DMS53 treated with DMSO at 0.1 percent for 48 hours (cell line): ENCODE measurements at regions not wholly inside any gene's neighbourhood (a gene's known extent, or its start where the extent isn't known, plus 50 kb on each side); places are given as distances from the start of the nearest gene placed in this dataset.
A peak's percentile ranks its signal among the peaks of the same experiment; 100 is the strongest.

ENCODE experiments used
- DNase-seq: peaks from one replicate; lab custom pipeline; 2025; ENCODE audit not compliant: unreplicated experiment; lab: John Stamatoyannopoulos, UW

GRCh38 chr4:177105536-177105935 lies 204.1 kb upstream of the NEIL3 start:
- no peak for DNase-seq

- DNase-seq: no peak
These were observed 202.3 kb upstream of the NEIL3 start for GRCh38 chr4:177107288-177107921.

GRCh38 chr4:177108708-177109107 lies 201.0 kb upstream of the NEIL3 start:
- no peak for DNase-seq

GRCh38 chr4:177109769-177110168 lies 199.9 kb upstream of the NEIL3 start:
- no peak for DNase-seq

- DNase-seq: no peak
These were observed 193.5 kb upstream of the NEIL3 start for GRCh38 chr4:177116161-177116560.

- no peak for DNase-seq
These were observed 192.4 kb upstream of the NEIL3 start for GRCh38 chr4:177117256-177117655.

GRCh38 chr4:177118596-177118995 lies 191.1 kb upstream of the NEIL3 start:
- DNase-seq: no peak

- DNase-seq: no peak
These were observed 190.6 kb upstream of the NEIL3 start for GRCh38 chr4:177119021-177119471.

GRCh38 chr4:177119691-177120090 lies 190.0 kb upstream of the NEIL3 start:
- no peak for DNase-seq

- no peak for DNase-seq
These were observed 185.9 kb upstream of the NEIL3 start for GRCh38 chr4:177123811-177124210.

GRCh38 chr4:177124349-177125064 lies 185.2 kb upstream of the NEIL3 start:
- no peak for DNase-seq

GRCh38 chr4:177125656-177126055 lies 184.0 kb upstream of the NEIL3 start:
- DNase-seq: no peak

GRCh38 chr4:177127658-177128057 lies 182.0 kb upstream of the NEIL3 start:
- no peak for DNase-seq

- no peak for DNase-seq
These were observed 181.4 kb upstream of the NEIL3 start for GRCh38 chr4:177128306-177128705.

- DNase-seq: no peak
These were observed 177.9 kb upstream of the NEIL3 start for GRCh38 chr4:177131736-177132135.

GRCh38 chr4:177147668-177148067 lies 162.0 kb upstream of the NEIL3 start:
- DNase-seq: no peak

- DNase-seq: peak; percentile 21
These were observed 154.2 kb upstream of the NEIL3 start for GRCh38 chr4:177155454-177155853.

- DNase-seq: no peak
These were observed 150.1 kb upstream of the NEIL3 start for GRCh38 chr4:177159600-177159999.

GRCh38 chr4:177161781-177162180 lies 147.9 kb upstream of the NEIL3 start:
- DNase-seq: no peak

GRCh38 chr4:177163532-177163931 lies 146.1 kb upstream of the NEIL3 start:
- DNase-seq: no peak

- no peak for DNase-seq
These were observed 138.1 kb upstream of the NEIL3 start for GRCh38 chr4:177171588-177171987.

- DNase-seq: no peak
These were observed 134.2 kb upstream of the NEIL3 start for GRCh38 chr4:177175473-177175872.
